ENCODE measurements at regions not wholly inside any gene's neighbourhood (a gene's known extent, or its start where the extent isn't known, plus 50 kb on each side); places are given as distances from the start of the nearest gene placed in this dataset.

DNA sequence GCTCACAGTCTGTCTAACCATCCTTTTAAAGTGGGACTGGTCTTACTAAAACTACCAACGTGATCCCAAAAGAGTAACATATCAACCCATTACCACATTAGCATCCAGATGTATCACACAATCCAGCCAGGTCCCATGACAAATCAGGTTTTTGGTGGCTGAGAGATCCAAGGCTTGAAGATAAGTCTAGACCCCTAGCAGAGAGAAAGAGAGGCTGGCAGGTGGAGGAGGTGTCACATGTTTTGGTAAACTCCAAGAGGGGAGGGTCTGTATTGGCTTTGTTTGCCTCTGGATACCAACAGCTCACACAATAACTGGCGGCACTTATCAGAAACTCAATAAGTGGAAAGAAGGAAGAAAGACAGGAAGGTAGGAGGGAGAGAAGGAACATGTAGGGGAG lies 357.6 kb downstream of the SS18 start:
- TF ChIP-seq, protein P1, sequence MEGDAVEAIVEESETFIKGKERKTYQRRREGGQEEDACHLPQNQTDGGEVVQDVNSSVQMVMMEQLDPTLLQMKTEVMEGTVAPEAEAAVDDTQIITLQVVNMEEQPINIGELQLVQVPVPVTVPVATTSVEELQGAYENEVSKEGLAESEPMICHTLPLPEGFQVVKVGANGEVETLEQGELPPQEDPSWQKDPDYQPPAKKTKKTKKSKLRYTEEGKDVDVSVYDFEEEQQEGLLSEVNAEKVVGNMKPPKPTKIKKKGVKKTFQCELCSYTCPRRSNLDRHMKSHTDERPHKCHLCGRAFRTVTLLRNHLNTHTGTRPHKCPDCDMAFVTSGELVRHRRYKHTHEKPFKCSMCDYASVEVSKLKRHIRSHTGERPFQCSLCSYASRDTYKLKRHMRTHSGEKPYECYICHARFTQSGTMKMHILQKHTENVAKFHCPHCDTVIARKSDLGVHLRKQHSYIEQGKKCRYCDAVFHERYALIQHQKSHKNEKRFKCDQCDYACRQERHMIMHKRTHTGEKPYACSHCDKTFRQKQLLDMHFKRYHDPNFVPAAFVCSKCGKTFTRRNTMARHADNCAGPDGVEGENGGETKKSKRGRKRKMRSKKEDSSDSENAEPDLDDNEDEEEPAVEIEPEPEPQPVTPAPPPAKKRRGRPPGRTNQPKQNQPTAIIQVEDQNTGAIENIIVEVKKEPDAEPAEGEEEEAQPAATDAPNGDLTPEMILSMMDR (IDR thresholded peaks at IDR 0.05; ENCODE audit: borderline replicate concordance, extremely low read depth, low read length, poor library complexity, severe bottlenecking), result no peak
- TF ChIP-seq EZH2 (IDR thresholded peaks at IDR 0.05; ENCODE audit: borderline replicate concordance, low read depth, low read length, severe bottlenecking), result no peak
